ENCODE measurements at regions not wholly inside any gene's neighbourhood (a gene's known extent, or its start where the extent isn't known, plus 50 kb on each side); places are given as distances from the start of the nearest gene placed in this dataset.

DNA sequence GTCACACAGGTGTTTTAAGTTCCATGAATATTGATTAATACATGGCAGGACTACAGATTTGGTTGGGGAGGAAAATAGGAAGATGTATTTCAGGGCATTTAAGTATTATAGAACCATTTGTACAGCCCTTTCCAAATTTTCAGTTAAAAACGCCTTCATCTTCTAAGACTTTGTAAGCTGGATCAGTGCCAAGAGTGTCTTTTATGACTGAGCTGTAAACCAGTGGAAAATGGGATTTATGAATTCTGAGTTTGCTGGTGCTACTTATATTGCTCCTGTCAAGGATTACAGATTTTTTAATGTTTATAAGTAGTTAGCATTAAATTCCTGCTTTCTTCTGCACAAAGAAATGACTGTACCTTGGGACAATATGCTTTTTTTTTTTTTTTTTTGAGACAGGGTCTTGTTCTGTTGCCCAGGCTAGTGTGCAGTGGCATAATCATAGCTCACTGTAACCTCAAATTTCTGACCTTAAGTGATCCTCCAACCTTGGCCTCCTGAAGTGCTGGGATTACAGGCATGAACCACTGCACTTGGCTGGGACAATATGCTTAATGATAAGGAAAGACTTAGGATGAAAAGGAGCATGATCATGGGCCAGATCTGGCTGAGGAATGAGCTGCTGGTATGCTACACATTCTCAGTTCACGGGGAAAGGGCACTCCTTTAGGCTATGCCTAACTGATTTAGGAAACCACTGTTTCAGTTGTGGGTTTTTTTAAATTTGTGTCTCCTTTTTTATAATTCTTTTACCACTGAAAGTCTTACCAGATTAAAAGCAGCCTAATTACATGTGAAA lies 113.6 kb upstream of the MTNR1B start:
- TF ChIP-seq, protein P1, sequence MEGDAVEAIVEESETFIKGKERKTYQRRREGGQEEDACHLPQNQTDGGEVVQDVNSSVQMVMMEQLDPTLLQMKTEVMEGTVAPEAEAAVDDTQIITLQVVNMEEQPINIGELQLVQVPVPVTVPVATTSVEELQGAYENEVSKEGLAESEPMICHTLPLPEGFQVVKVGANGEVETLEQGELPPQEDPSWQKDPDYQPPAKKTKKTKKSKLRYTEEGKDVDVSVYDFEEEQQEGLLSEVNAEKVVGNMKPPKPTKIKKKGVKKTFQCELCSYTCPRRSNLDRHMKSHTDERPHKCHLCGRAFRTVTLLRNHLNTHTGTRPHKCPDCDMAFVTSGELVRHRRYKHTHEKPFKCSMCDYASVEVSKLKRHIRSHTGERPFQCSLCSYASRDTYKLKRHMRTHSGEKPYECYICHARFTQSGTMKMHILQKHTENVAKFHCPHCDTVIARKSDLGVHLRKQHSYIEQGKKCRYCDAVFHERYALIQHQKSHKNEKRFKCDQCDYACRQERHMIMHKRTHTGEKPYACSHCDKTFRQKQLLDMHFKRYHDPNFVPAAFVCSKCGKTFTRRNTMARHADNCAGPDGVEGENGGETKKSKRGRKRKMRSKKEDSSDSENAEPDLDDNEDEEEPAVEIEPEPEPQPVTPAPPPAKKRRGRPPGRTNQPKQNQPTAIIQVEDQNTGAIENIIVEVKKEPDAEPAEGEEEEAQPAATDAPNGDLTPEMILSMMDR (IDR thresholded peaks at IDR 0.05; ENCODE audit: borderline replicate concordance, extremely low read depth, low read length, poor library complexity, severe bottlenecking) = no peak
- no peak for TF ChIP-seq EZH2 (IDR thresholded peaks at IDR 0.05; ENCODE audit: borderline replicate concordance, low read depth, low read length, severe bottlenecking)
